ENCODE measurements at regions not wholly inside any gene's neighbourhood (a gene's known extent, or its start where the extent isn't known, plus 50 kb on each side); places are given as distances from the start of the nearest gene placed in this dataset.
"Not testable (repeated sequence)": the region's sequence is repeated elsewhere in the genome, so short reads cannot be mapped to it uniquely, and the experiment has no call there.

- not testable (repeated sequence) for DNase-seq (ENCODE audit: low spot score)
Measured at GRCh38 chr6:144922771-144923490, 637.8 kb downstream of the UTRN start.

DNA sequence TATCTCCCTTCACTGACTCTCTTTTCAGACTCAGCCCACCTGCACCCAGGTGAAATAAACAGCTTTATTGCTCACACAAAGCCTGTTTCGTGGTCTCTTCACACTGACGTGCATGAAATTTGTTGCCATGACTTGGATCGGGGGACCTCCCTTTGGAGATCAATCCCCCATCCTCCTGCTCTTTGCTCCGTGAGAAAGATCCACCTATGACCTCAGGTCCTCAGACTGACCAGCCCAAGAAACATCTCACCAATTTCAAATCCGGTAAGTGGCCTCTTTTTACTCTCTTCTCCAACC, 638.3 kb downstream of the UTRN start:
- DNase-seq (ENCODE audit: low spot score), result not testable (repeated sequence)

DNA sequence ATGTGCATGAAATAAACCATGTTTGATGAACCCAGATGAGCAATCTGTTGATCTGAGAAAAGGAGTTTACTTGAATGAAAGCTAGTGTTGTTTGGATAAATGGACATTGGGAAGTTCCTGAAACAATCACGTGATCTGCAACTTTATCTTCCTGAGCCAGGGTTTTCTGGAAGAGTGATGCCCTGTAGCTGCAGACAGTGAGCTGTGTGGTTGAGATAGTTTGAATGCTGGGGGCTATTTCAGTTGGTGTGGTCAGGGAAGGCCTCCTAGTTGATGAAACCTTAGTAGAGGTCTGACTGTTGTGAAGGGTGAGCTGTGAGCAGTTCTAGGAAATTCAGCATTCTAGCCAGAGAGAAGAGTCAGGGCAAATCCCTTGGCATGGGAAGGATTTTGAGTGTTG, 643.7 kb downstream of the UTRN start:
- no peak for DNase-seq (ENCODE audit: low spot score)

DNA sequence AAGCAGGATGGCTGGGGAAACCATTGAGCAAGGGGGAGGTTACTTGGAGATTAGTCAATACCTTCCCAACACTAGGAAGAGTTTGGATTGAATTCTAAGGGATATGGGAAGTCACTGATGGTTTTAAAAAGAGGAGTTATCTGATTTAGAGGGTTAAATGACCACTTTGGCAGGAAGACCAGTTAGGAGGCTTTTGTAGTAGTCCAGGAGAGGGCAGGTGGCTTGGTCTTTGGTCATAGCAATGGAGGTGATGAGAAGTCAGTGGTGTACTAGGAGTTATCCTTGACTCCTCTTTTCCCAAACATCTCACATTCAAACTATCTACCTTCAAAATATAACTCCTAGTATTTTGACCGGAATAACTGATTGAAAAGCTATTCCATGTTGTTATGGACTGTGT, 644.1 kb downstream of the UTRN start:
- no peak for DNase-seq (ENCODE audit: low spot score)

- peak; percentile 2 for DNase-seq (ENCODE audit: low spot score)
Measured at GRCh38 chr6:144931172-144932035, 646.3 kb downstream of the UTRN start.

- DNase-seq (ENCODE audit: low spot score), result no peak
Measured at GRCh38 chr6:144932621-144933020, 647.5 kb downstream of the UTRN start.

- DNase-seq (ENCODE audit: low spot score), result no peak
Measured at GRCh38 chr6:144935181-144935580, 650.0 kb downstream of the UTRN start.

- no peak for DNase-seq (ENCODE audit: low spot score)
Measured at GRCh38 chr6:144935661-144936060, 650.5 kb downstream of the UTRN start.

DNA sequence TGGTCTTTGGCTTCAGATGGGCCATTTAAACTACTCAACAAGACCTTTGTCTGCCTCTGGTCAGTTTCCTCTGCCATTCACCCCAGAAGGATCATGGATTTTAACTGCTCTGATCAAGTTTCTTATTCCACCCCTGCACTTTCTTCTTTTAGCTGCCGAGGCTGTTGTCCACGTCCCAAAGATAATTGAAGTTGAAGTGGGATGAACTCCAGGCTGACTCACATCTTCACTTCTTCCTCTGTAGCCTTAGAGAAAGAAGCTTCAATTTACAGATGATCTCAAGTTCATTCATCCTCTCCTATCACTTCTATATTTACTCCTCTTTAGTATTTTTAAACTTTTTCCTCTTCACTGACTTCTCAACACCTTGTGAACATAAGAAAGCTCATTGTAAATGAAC, 651.6 kb downstream of the UTRN start:
- DNase-seq (ENCODE audit: low spot score), result no peak

- no peak for DNase-seq (ENCODE audit: low spot score)
Measured at GRCh38 chr6:144939921-144940320, 654.8 kb downstream of the UTRN start.

DNA sequence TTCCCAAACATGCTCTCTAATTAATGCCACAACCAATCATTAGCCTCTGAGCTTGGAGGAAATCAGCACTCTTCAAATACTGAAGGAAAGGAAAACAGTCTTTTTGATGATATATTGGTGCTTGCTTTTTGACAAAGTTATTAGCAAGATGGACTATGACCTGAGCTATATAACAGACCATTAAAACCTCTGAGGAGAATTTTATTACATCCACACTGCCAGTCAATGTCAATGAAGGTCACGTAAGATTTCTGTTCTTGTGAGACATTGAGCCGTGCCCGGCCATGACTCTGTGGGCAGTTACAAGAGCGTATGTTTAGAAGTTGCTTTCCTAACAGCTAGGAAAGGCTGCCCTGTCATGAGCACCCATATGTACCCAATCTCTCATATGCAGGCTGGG, 659.0 kb downstream of the UTRN start:
- DNase-seq (ENCODE audit: low spot score), result no peak

- DNase-seq (ENCODE audit: low spot score), result no peak
Measured at GRCh38 chr6:144947398-144947976, 662.4 kb downstream of the UTRN start.

- no peak for DNase-seq (ENCODE audit: low spot score)
Measured at GRCh38 chr6:144951730-144952437, 666.7 kb downstream of the UTRN start.

DNA sequence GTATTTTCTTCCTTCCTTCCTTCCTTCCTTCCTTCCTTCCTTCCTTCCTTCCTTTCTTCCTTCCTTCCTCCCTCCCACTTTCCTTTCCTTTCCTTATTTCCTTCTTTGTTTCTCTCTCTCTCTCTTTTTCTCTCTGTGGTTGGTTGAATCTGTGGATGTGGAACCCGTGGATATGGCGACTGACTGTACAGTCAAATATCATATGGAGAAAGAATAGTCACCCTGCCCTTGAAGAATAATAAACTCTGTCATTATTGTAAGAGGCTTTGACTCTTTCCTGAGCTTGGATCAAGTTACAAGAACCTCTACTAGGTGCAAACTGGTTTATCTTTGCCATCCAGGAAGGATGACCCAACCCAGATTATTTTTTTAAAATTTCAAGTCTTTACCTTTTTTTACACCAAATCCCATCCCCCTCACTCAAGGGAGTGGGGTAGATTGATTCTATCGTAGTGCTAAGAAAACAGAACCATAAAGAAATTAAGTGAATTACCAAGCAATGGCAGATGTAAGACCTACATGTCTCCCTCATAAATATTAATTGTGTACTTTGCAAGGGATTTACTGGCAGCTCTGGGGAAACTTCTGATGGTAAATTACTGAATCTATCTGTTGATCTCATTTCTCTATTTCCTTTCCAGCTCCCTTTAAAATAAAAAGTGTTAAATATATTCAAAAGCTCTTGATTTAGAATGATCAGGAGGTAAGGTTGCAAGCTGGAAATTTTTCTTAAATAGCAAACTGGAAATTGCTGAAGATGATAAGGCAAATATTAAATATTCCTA, 667.5 kb downstream of the UTRN start:
- DNase-seq (ENCODE audit: low spot score), result no peak

DNA sequence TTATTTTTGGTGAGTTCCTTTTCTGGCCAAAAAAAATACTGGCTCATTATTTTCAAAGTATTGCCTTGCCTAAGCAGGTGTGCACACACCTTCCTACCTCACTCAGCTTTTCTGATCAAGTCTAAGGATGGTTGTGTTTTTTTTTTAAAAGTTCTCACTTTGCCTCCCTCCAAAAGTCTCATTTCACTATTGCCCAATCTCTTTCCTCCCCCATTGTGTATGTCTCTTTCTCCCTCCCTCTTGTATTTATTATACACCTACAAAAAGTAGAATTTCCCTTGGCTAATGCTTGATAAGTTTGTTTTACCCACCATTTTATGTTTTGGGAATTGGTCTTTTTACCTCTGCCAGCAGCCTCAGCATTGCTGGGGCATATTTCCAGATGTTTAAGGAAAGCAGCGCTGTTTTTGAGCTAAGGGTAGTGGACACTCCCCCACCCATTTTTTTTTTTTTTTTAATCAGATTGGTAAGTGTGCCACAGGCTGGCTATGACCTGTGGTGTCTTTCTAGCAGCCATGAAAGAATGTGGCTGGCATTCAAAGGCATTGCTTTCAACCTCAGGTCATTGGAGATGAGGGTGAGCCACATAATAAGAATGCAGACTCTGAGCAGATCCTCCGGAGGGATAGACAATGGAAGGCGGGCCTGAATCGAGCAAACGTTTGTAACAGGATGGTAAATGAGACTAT, 668.6 kb downstream of the UTRN start:
- no peak for DNase-seq (ENCODE audit: low spot score)

DNA sequence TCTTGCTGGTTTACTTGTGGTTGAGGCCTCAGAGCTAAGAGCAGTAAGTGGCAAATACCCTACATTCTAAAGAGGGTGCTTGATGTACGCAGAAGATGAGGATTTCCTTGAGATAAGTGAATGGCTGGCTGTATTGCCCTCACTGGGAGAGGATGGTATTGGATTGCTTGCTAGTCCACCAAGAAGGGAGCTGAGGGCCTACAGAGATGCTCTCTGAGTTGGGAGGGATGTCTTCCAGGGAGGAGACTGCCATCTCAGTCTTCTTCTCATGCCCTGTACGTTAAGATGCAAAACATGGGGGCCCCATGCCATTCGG, 669.1 kb downstream of the UTRN start:
- no peak for DNase-seq (ENCODE audit: low spot score)

DNA sequence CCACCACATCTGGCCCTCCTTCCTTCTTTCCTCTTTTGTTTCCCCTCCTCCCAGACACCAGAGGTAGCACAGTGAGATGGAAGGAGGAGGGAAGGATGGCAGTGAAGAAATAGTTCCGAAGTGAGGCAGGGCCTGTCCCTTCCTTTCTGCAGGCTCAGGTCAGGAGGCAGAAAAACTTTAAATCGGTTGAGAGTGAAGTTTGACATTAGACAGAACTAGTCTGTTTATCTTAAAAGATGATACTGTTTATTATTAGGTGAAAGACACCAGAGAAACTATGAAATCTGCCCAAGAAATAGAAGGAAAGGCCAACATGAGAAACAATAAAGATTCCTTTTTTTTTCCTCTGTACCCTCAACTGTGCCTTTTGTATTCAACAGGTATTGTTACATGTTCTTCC, 670.3 kb downstream of the UTRN start:
- no peak for DNase-seq (ENCODE audit: low spot score)

DNA sequence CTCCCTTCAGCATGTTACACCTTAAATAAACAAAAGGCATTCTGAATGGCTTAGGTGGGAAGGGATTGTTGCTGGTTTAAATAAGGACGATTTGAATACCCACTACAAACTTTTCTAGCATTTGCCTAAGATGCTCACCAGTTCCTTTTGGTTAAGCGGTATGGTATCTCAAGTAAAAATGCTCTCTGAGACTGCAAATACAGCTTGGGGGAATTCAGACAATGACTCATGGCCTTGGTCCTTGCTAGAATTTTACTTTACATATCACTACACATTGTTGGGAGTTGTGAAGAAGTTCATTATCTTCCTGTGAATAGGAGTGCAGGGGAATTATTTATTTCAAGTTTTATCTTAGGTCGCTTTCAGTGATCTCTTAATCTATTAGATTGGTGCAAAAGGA, 670.7 kb downstream of the UTRN start:
- DNase-seq (ENCODE audit: low spot score), result no peak

DNA sequence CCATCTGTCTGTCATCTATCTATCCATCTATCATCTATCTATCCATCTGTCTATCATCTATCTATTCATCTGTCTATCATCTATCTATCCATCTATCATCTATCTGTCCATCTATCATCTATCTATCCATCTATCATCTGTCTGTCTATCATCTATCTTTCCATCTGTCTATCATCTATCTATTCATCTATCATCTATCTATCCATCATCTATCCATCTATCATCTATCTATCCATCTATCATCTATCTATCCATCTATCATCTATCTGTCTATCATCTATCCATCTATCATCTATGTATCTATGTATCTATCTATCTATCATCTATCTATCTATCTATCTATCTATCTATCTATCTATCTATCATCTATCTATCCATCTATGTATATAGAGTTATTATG, 671.6 kb downstream of the UTRN start:
- DNase-seq (ENCODE audit: low spot score), result not testable (repeated sequence)

GRCh38 chr6:144957236-144957937, 672.3 kb downstream of the UTRN start:
- DNase-seq (ENCODE audit: low spot score), result no peak

DNA sequence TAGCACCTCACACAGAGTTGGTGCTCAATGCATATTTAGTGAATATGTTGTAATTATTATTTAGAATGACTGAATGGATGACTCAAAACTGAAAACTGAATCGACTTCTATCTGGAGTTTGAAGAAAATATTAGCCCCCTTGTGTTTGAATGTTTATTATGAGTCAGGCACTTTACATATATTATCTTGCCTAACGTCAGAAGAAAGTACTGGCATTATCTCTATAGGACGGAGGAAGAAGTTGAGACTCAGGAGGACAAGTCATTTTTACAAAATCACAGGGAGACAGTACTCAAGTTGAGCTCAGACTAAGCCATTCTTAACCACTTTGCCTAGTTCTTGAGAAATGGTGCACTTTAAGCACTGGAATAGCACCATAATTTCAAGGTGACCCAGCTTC, 684.0 kb downstream of the UTRN start:
- DNase-seq (ENCODE audit: low spot score), result no peak
